Testis (tissue), 2 donors: ENCODE measurements at regions not wholly inside any gene's neighbourhood (a gene's known extent, or its start where the extent isn't known, plus 50 kb on each side); places are given as distances from the start of the nearest gene placed in this dataset.

Experiments
- DNase-seq: peaks from one replicate; pipeline ENCODE4 v3.0.0-alpha.2; 2019
- H3K27ac ChIP-seq, 2 donors: fragments of 200-600 bp; sonication (generic); one replicate each; pipeline ENCODE4 v1.5.1; 2019
- H3K27me3 ChIP-seq: fragments of 200-600 bp; sonication (generic); one replicate; pipeline ENCODE4 v1.5.1; 2019
- H3K36me3 ChIP-seq: fragments of 200-600 bp; sonication (generic); one replicate; pipeline ENCODE4 v1.5.1; 2017; ENCODE audit warnings: low read depth; ENCODE audit errors: missing control alignments
- H3K4me1 ChIP-seq: fragments of 200-600 bp; sonication (generic); one replicate; pipeline ENCODE4 v1.5.1; 2019
- H3K4me3 ChIP-seq, 2 donors: fragments of 200-600 bp; sonication (generic); one replicate each; pipeline ENCODE4 v1.5.1; 2017 to 2019
- H3K9me3 ChIP-seq: fragments of 200-600 bp; sonication (generic); one replicate; pipeline ENCODE4 v1.5.1; 2017
- CTCF ChIP-seq, 3 experiments: fragments of 450-650 bp in 2 of 3; fragments of 200-600 bp in 1 of 3; sonication (generic) in 1 of 3; IDR thresholded peaks; one replicate each; pipeline ENCODE4 v1.5.1; 2016 to 2019; ENCODE audit warnings: antibody characterized with exemption in 3 of 3, mild to moderate bottlenecking in 2 of 3, moderate library complexity in 1 of 3
- POLR2A ChIP-seq: fragments of 450-650 bp; IDR thresholded peaks from one replicate; pipeline ENCODE4 v1.6.1; 2017; ENCODE audit warnings: antibody characterized with exemption, mild to moderate bottlenecking, moderate library complexity
- WGBS, 2 donors: methylation state at CpG; one replicate each; pipeline ENCODE4 v1.1.5; 2018; 5-methylcytosine and 5-hydroxymethylcytosine counted together
- intact Hi-C: fragments of 100-400 bp; cut with DNase I; formaldehyde crosslinking; loops from one replicate; pipeline ENCODE4 v1.15.1; 2023; ENCODE audit warnings: low total_unique reads

- intact Hi-C loops, result no loop called here
- TF ChIP-seq POLR2A, result no peak
- no peak for TF ChIP-seq CTCF (IDR thresholded peaks at IDR 0.05)
- DNase-seq, result no peak
Observed at GRCh38 chr21:15521644-15522001, 208.2 kb upstream of the USP25 start.

GRCh38 chr21:15522148-15522547 lies 207.6 kb upstream of the USP25 start:
- peaks cover 2% of the 10 kb centered on the region for H3K4me1 ChIP-seq
- no peaks in the 10 kb centered on the region for H3K36me3 ChIP-seq
- WGBS, 2 donors, result 73 to 78% methylated on average over 2 to 5 of the region's 5 CpGs
- H3K27me3 ChIP-seq, result no peaks in the 10 kb centered on the region
- TF ChIP-seq CTCF (IDR thresholded peaks at IDR 0.05), result no peak
- no peak for TF ChIP-seq POLR2A
- no peak overlapping the region for H3K27ac ChIP-seq
- no peak for DNase-seq
- no peak overlapping the region for H3K4me3 ChIP-seq
- intact Hi-C loops, result no loop called here
- H3K9me3 ChIP-seq, result no peaks in the 10 kb centered on the region

More at GRCh38 chr21:15521644-15522001, 208.2 kb upstream of the USP25 start:
- 79 to 85% methylated on average over 3 to 5 of the region's 5 CpGs for WGBS, 2 donors
- Histone ChIP-seq H3K4me1 (peaks cover 2% of the 10 kb centered on the region), H3K4me3 (no peak overlapping the region), H3K36me3 (no peaks in the 10 kb centered on the region), H3K27ac (no peak overlapping the region), H3K9me3 (no peaks in the 10 kb centered on the region), H3K27me3 (no peaks in the 10 kb centered on the region)

- Histone ChIP-seq H3K4me3 (no peak overlapping the region), H3K4me1 (peaks cover 2% of the 10 kb centered on the region), H3K27me3 (no peaks in the 10 kb centered on the region), H3K9me3 (no peaks in the 10 kb centered on the region), H3K27ac (no peak overlapping the region), H3K36me3 (no peaks in the 10 kb centered on the region)
- TF ChIP-seq CTCF (IDR thresholded peaks at IDR 0.05) (no peak), POLR2A (no peak)
- intact Hi-C loops, result no loop called here
- no peak for DNase-seq
Observed at GRCh38 chr21:15524855-15525254, 204.9 kb upstream of the USP25 start.

GRCh38 chr21:15526798-15527197 lies 203.0 kb upstream of the USP25 start:
- Histone ChIP-seq H3K27me3 (no peaks in the 10 kb centered on the region), H3K36me3 (no peaks in the 10 kb centered on the region), H3K4me3 (no peak overlapping the region), H3K4me1 (no peaks in the 10 kb centered on the region), H3K9me3 (no peaks in the 10 kb centered on the region), H3K27ac (no peak overlapping the region)
- WGBS, 2 donors, result 55 to 56% methylated on average over 2 of the region's 2 CpGs
- DNase-seq, result no peak
- intact Hi-C loops, result no loop called here
- TF ChIP-seq CTCF (IDR thresholded peaks at IDR 0.05) (no peak), POLR2A (no peak)

- Histone ChIP-seq H3K36me3 (no peaks in the 10 kb centered on the region), H3K4me1 (no peaks in the 10 kb centered on the region), H3K27me3 (no peaks in the 10 kb centered on the region), H3K9me3 (no peaks in the 10 kb centered on the region), H3K4me3 (no peak overlapping the region), H3K27ac (no peak overlapping the region)
- 59 to 69% methylated on average over 2 of the region's 2 CpGs for WGBS, 2 donors
- no peak for TF ChIP-seq POLR2A
- TF ChIP-seq CTCF (IDR thresholded peaks at IDR 0.05), result no peak
- DNase-seq, result no peak
- intact Hi-C loops, result no loop called here
Observed at GRCh38 chr21:15528346-15528745, 201.4 kb upstream of the USP25 start.
